Fibroblast of lung (primary cell): ENCODE measurements at regions not wholly inside any gene's neighbourhood (a gene's known extent, or its start where the extent isn't known, plus 50 kb on each side); places are given as distances from the start of the nearest gene placed in this dataset.
A peak's percentile ranks its signal among the peaks of the same experiment; 100 is the strongest.

ENCODE experiments used
- DNase-seq, 2 donors: peaks; one replicate each; pipeline versions ENCODE4 v3.0.0 to v3.0.0-alpha.2; 2010; ENCODE audit warnings: low read depth in 2 of 2
- H2AFZ ChIP-seq: 2 replicates; pipeline ENCODE4 v1.5.1; 2012; ENCODE audit warnings: low read length, control low read depth, inconsistent platforms
- H3K27ac ChIP-seq: 2 replicates; pipeline ENCODE4 v1.5.1; 2011; ENCODE audit warnings: low read length, control low read depth; ENCODE audit not compliant: insufficient read depth
- H3K27me3 ChIP-seq: 2 replicates; pipeline ENCODE4 v1.5.1; 2011; ENCODE audit warnings: mild to moderate bottlenecking, low read length; ENCODE audit not compliant: control insufficient read depth, insufficient read depth
- H3K36me3 ChIP-seq: 2 replicates; pipeline ENCODE4 v1.5.1; 2011; ENCODE audit warnings: low read length; ENCODE audit not compliant: control insufficient read depth, insufficient read depth
- H3K4me1 ChIP-seq: 2 replicates; pipeline ENCODE4 v1.5.1; 2011; ENCODE audit warnings: low read length; ENCODE audit not compliant: control insufficient read depth, insufficient read depth; ENCODE audit errors: extremely low read depth
- H3K4me2 ChIP-seq: 2 replicates; pipeline ENCODE4 v1.5.1; 2011; ENCODE audit warnings: low read length, control low read depth; ENCODE audit not compliant: insufficient read depth; ENCODE audit errors: extremely low read depth
- H3K4me3 ChIP-seq, 4 experiments: fragments of 200-600 bp in 1 of 4; sonication (generic) in 1 of 4; replicated peaks in 1 of 4; 2 replicates each; pipeline ENCODE4 v1.5.1; 2011 to 2016; ENCODE audit warnings: low read length in 4 of 4, low read depth in 3 of 4, mild to moderate bottlenecking in 3 of 4, control low read depth in 2 of 4, inconsistent platforms in 1 of 4, mixed read lengths in 1 of 4; ENCODE audit not compliant: insufficient read depth in 1 of 4; ENCODE audit errors: control extremely low read depth in 1 of 4
- H3K79me2 ChIP-seq: 2 replicates; pipeline ENCODE4 v1.5.1; 2012; ENCODE audit warnings: mild to moderate bottlenecking, low read length, inconsistent platforms; ENCODE audit not compliant: control insufficient read depth, insufficient read depth
- H3K9ac ChIP-seq: 2 replicates; pipeline ENCODE4 v1.5.1; 2011; ENCODE audit warnings: mild to moderate bottlenecking, low read length, control low read depth; ENCODE audit not compliant: insufficient read depth
- H3K9me3 ChIP-seq: 2 replicates; pipeline ENCODE4 v1.5.1; 2012; ENCODE audit warnings: low read depth, low read length; ENCODE audit not compliant: control insufficient read depth, insufficient read depth
- H4K20me1 ChIP-seq: 2 replicates; pipeline ENCODE4 v1.5.1; 2011; ENCODE audit warnings: low read length; ENCODE audit not compliant: control insufficient read depth, insufficient read depth; ENCODE audit errors: extremely low read depth
- EZH2 ChIP-seq: IDR thresholded peaks from 2 replicates; pipeline ENCODE4 v1.5.1; 2012; ENCODE audit warnings: low read length, control low read depth, mild to moderate bottlenecking; ENCODE audit errors: missing control alignments
- TF ChIP-seq, protein P1 (sequence below), 2 donors: IDR thresholded peaks in 1 of 2; conservative IDR thresholded peaks in 1 of 2; 1 replicate in 1 of 2; 2 replicates in 1 of 2; pipeline ENCODE4 v1.5.1; 2011 to 2012; ENCODE audit warnings: low read length in 2 of 2, control low read depth in 1 of 2, inconsistent platforms in 1 of 2, low read depth in 1 of 2, mild to moderate bottlenecking in 1 of 2

GRCh38 chr13:73329355-73329754 lies 270.6 kb downstream of the KLF5 start:
- H3K79me2 ChIP-seq = no peaks in the 10 kb centered on the region
- H3K4me1 ChIP-seq = no peaks in the 10 kb centered on the region
- no peaks in the 10 kb centered on the region for H3K36me3 ChIP-seq
- no peak overlapping the region for H2AFZ ChIP-seq
- H3K9ac ChIP-seq = no peak overlapping the region
- H4K20me1 ChIP-seq = no peaks in the 10 kb centered on the region
- no peak overlapping the region for H3K4me3 ChIP-seq
- H3K4me2 ChIP-seq = no peak overlapping the region
- H3K27ac ChIP-seq = no peak overlapping the region
- no peaks in the 10 kb centered on the region for H3K9me3 ChIP-seq
- H3K27me3 ChIP-seq = no peaks in the 10 kb centered on the region
- TF ChIP-seq, protein P1, sequence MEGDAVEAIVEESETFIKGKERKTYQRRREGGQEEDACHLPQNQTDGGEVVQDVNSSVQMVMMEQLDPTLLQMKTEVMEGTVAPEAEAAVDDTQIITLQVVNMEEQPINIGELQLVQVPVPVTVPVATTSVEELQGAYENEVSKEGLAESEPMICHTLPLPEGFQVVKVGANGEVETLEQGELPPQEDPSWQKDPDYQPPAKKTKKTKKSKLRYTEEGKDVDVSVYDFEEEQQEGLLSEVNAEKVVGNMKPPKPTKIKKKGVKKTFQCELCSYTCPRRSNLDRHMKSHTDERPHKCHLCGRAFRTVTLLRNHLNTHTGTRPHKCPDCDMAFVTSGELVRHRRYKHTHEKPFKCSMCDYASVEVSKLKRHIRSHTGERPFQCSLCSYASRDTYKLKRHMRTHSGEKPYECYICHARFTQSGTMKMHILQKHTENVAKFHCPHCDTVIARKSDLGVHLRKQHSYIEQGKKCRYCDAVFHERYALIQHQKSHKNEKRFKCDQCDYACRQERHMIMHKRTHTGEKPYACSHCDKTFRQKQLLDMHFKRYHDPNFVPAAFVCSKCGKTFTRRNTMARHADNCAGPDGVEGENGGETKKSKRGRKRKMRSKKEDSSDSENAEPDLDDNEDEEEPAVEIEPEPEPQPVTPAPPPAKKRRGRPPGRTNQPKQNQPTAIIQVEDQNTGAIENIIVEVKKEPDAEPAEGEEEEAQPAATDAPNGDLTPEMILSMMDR (conservative IDR thresholded peaks at IDR 0.05 in 1 of 2, IDR thresholded peaks at IDR 0.05 in 1 of 2; ENCODE audit: low read depth in 1 of 2, low read length in 2 of 2) = no peak
- no peak for TF ChIP-seq EZH2
- DNase-seq = no peak

DNA sequence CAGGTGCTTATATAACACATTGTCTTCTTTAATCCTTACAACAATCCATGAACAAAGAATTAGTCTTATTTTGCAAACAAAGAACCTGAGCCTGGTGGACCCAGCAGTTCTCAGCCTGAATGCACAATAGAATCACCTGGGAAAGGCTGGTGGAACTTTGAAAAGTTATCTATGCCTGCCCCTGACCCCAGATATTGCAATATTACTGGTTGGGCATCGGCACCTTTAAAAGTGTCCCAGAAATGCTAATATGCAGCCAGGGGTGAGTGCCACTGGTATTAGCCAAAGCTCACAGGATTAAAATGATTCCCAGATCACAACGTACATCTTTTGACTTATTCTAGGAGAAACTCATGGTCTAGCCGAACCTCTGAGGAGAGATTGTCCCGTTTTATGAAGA lies 268.8 kb downstream of the KLF5 start:
- Histone ChIP-seq H3K27me3 (no peaks in the 10 kb centered on the region), H3K79me2 (no peaks in the 10 kb centered on the region), H3K4me2 (no peak overlapping the region), H3K4me3 (no peak overlapping the region), H4K20me1 (no peaks in the 10 kb centered on the region), H2AFZ (no peak overlapping the region), H3K27ac (no peak overlapping the region), H3K9me3 (no peaks in the 10 kb centered on the region), H3K4me1 (no peaks in the 10 kb centered on the region), H3K36me3 (no peaks in the 10 kb centered on the region), H3K9ac (no peak overlapping the region)
- TF ChIP-seq EZH2 = no peak
- TF ChIP-seq, protein P1 (conservative IDR thresholded peaks at IDR 0.05 in 1 of 2, IDR thresholded peaks at IDR 0.05 in 1 of 2; ENCODE audit: low read depth in 1 of 2, low read length in 2 of 2) = no peak
- DNase-seq = no peak

- Histone ChIP-seq H4K20me1 (no peaks in the 10 kb centered on the region), H3K9ac (no peak overlapping the region), H3K9me3 (no peaks in the 10 kb centered on the region), H2AFZ (no peak overlapping the region), H3K4me1 (no peaks in the 10 kb centered on the region), H3K36me3 (no peaks in the 10 kb centered on the region), H3K27ac (no peak overlapping the region), H3K4me3 (no peak overlapping the region), H3K27me3 (no peaks in the 10 kb centered on the region), H3K79me2 (no peaks in the 10 kb centered on the region), H3K4me2 (no peak overlapping the region)
- DNase-seq = peak in 1 of 2 donors; percentile 49
- TF ChIP-seq EZH2 = no peak
- TF ChIP-seq, protein P1 (conservative IDR thresholded peaks at IDR 0.05 in 1 of 2, IDR thresholded peaks at IDR 0.05 in 1 of 2; ENCODE audit: low read depth in 1 of 2, low read length in 2 of 2) = no peak
Measured at GRCh38 chr13:73325723-73326558, 267.1 kb downstream of the KLF5 start.
